ENCODE measurements at regions not wholly inside any gene's neighbourhood (a gene's known extent, or its start where the extent isn't known, plus 50 kb on each side); places are given as distances from the start of the nearest gene placed in this dataset.

- no peak for DNase-seq
Observed at GRCh38 chr20:19930426-19930825, 86.7 kb upstream of the NAA20 start.

GRCh38 chr20:19932170-19932667, 84.9 kb upstream of the NAA20 start:
- no peak for DNase-seq

GRCh38 chr20:19934792-19935491, 82.2 kb upstream of the NAA20 start:
- DNase-seq: peak; percentile 36

DNA sequence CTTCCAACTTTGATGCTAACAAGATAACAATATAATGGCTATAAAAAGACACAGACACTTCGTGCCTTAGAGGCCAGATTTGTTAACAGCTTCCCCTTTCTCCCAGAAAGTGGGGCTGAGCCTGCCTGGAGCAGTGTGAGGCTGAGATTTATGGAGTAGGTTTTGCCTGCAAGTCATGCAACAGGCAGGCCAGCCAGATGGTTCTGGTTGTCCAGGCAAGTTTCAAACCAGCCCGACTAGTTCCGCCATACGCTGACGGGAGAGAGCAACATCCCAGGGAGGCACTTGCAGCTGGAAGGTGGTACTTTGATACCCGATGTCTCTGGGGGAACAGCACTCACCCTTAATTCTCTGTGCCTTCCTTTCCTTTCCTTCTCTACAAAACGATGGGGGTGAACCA, 81.3 kb upstream of the NAA20 start:
- DNase-seq: no peak

DNA sequence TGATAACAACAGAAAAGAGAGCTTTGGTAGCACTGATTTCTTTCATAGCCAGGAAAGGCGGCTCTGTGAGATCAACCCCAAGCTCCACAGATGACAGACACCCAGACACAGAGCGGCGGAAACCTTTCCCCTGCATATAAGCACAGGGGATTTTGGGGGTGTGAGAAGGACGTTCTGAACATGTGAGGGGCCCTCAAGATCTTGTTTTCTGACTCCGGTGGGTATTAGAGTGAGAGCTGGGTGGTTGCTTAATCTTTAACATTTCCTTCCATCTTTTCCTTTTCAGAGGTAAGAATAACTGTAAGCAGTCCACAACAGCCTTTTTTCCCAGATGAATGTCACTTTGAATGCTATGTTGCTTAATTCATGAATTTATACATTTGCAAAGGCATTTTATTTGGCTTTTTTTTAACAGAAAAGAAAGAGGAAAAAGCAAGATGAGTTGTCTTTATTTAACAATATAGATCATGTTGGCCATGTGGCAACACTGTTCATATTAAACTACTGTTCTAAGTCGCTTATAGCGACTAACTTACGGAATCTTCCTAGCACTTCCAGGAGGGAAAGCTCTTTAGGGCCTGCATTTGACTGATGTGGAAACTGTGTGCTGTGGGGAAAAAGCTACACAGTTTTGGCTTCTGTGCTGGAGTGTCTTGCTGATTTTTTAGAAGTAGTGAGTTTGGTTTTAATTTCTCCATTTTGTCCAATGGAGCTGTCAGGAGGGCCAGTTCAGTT, 80.5 kb upstream of the NAA20 start:
- no peak for DNase-seq

DNA sequence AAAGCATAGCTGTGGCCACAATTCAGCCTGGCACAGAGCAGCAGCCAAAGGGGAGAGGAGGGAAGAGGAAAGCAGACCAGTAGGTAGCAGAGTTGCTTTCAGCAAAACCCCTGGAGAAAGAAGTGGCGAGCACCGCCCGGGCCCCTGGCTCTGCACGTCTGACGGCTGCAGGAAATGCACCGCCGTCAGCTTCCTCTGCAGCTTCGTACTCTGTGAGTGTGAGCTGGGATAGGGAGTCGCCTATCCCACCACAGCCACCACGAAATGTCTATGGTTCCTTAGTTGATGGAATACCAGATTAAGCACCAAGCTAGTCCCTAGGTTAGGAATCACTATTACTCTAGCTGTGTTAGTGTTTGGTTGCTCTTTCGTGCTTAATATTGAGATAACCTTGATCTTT, 79.9 kb upstream of the NAA20 start:
- DNase-seq: no peak

DNA sequence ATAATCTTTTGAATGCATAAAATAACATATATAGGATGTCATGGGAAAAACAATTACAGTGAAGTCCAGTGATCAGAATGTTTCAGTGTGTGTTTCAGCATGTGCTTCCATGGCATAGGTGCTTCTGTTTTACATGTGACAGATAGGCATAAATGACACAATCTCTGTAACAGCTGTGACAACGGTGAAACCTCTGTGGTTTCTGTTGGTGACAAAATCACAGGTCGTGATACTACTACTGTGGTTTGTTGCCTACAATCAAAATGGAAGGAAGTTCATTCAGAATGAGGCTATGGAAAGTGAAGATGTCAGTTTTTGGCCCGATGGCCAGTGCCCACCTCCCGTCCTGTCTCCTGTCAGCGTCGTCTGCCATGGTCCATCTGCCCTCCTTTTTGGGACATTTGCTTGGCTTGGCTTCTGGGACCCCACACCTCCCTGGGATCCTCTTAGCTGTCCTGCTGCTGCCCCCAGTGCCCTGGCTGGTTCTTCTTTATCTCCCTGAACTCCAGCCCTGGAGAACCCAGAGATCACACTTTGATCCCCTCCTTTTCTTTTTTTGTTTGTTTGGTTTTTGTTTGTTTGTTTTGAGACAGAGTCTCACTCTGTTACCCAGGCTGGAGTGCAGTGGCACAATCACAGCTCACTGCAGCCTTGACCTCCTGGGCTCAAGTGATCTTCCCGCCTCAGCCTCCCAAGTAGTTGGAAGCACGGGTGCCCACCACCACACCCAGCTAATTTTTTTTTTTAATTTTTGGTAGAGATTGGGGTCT, 79.3 kb upstream of the NAA20 start:
- DNase-seq: no peak

- no peak for DNase-seq
Observed at GRCh38 chr20:19938421-19939090, 78.6 kb upstream of the NAA20 start.

DNA sequence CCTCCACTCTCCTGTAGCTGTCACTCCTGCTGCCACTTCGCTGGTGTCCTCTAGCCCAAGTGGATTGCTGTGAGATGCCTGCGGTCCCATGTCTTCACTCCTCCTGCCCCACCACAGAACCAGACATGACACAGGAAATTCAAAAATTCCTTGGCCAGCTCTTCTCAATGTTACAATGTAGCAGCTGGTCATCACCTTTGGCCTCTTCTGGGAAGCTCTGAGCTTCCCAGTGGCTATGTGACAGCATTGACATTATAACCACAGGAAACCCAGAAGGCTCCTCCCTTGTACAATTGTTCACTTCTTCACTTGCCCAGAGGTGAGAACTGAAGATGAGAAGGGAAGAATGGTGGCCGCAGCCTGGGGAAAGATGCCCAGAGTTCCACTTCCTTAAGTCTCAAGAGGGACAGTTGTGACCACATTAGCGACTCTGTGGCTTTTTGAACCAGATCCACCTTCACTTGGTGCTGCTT, 76.1 kb upstream of the NAA20 start:
- DNase-seq: no peak

GRCh38 chr20:19942611-19943010, 74.6 kb upstream of the NAA20 start:
- no peak for DNase-seq

DNA sequence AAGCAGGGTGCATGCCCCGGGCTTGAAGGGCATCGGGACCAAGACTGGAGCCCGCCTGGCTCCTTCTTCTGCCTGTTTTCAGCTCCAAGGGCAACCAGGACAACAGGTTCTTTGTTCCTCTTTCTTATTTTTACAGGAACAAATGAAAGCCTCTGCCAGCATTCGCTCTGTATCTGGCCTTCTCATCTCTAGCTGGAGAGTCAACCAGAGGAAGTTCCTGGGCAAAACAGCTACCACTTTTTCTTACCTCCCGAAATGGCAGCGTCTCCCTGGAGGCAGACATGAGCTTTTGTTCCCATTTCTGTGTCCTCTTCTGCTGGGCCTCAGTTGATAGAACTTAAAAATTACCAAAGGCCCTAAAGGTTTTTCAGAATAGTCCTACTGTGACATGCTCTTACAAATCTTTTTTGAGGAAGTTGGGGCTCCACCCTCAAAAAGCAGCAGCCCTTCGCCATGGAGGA, 74.1 kb upstream of the NAA20 start:
- no peak for DNase-seq

GRCh38 chr20:19944772-19945459, 72.2 kb upstream of the NAA20 start:
- DNase-seq: no peak

- DNase-seq: no peak
Observed at GRCh38 chr20:19945732-19946670, 71.2 kb upstream of the NAA20 start.

GRCh38 chr20:19947611-19948264, 69.4 kb upstream of the NAA20 start:
- DNase-seq: no peak

DNA sequence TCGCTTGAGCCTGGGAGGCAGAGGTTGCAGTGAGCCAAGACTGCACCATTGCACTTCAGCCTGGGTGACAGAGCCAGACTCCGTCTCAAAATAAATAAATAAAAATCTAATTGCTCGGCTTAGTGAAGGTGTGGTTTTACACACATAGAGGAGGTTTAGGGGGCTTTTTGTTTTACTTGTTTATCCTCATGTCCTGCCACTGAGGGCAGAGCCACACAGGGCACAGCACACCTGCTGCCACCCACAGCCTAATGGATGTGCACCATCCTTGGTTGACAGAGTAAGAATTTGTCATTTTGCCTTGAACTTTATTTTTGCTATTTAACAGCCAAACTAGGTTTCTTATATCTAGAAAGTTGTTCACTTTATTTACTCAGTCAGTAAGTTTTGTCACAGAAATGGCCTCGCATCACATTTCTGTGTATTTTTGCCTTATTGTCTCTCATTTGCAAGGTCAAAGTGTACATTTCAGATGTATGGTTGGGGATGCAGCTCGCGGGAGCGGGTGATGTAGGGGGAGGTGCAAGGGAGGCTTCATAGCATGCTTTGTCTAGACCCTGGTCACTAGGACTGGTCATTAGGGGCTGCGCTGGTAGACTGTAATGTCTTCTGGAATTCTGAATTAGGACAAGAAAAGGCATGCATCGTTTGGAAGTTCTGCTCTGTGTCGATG, 67.8 kb upstream of the NAA20 start:
- no peak for DNase-seq

- DNase-seq: no peak
Observed at GRCh38 chr20:19950042-19950441, 67.1 kb upstream of the NAA20 start.

DNA sequence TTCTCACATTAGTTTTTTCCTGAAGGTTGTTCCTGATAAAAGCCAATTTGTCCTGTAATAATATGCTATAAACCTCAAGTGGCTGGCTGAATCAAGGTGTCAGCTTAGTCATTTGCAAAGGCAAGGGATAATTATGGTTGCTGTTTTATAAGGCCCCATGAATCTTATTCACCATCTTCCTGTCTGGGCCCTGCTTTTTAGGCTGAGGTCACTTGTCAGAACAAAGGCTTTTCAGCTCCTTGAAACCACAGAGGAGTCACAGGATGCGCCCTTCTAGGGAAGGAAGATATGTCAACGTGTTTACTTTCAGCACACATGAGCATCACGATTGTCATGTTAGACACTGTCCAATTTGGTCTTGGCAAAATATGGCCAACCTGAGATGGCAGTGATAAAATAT, 64.8 kb upstream of the NAA20 start:
- DNase-seq: peak; percentile 76

DNA sequence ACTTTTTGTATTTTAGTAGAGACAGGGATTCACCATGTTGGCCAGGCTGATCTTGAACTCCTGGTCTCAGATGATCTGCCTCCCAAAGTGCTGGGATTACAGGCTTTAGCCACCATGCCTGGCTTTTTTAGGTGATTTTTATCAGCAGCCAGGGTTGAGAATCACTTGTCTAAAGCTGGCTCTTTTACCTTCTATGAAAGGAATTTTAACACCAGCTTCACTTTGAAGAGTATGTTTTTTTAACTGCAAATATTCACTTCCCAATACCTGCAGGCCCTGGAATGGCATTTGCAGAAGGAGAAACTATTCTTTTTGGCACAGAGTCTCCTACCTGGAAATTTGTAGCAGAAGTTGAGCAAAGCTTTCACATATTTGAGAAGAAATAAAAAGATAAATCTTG, 63.6 kb upstream of the NAA20 start:
- DNase-seq: no peak

- no peak for DNase-seq
Observed at GRCh38 chr20:19956976-19957375, 60.2 kb upstream of the NAA20 start.

GRCh38 chr20:19958219-19958618, 58.9 kb upstream of the NAA20 start:
- DNase-seq: no peak

All from NCI-H2227 treated with DMSO at 0.1 percent for 48 hours (cell line).